Right lobe of liver (tissue), 4 donors: ENCODE measurements at regions not wholly inside any gene's neighbourhood (a gene's known extent, or its start where the extent isn't known, plus 50 kb on each side); places are given as distances from the start of the nearest gene placed in this dataset.

ENCODE experiments used
- CTCF ChIP-seq, 4 donors: fragments of 200-600 bp in 3 of 4; fragments of 450-650 bp in 1 of 4; IDR thresholded peaks; one replicate each; pipeline versions ENCODE4 v1.5.1 to v1.8.0; 2016 to 2022; ENCODE audit warnings: antibody characterized with exemption in 4 of 4, mild to moderate bottlenecking in 2 of 4
- POLR2A ChIP-seq: fragments of 450-650 bp; IDR thresholded peaks from one replicate; pipeline ENCODE4 v1.6.1; 2017; ENCODE audit warnings: antibody characterized with exemption, mild to moderate bottlenecking
- donor health status: DM: no; HTN: no; CAD: no.
- donor health status: DM: no; HTN: no; CAD: no.
- donor health status: DM: no; HTN: yes; CAD: no.

DNA sequence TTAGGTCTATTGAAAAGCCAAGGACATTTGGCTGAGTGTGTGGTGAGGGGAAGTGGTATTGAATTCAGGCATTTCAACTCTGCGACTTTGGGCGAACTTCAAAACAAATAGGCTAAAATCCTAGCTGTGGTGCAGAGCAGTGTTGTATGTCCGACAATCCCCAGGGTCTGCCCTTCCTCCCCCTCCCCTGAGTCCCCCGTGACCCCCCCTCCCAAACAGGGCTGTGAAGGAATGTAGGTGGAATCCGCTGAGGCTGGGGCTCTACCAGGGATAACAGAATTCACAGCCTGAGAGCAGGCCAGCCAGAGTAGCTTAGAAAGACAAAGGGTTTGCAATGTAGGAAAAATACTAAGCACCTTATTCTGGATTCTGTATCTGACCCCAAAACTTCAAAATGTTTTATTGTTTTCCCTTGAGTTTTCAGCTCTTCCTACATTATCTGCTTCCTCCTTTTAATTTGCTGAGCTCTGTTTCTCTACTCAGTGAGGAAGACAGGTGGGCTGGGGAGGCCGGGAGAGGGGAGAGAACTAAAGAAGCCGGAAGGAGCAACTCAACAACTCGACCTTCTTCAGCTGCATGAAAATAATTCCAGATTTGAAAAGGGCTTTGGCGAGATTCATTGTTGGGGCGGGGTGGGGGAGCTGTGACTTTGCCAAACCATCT lies 315.2 kb downstream of the BLID start:
- no peak for TF ChIP-seq CTCF (IDR thresholded peaks at IDR 0.05)
- TF ChIP-seq POLR2A: no peak
